ENCODE measurements at regions not wholly inside any gene's neighbourhood (a gene's known extent, or its start where the extent isn't known, plus 50 kb on each side); places are given as distances from the start of the nearest gene placed in this dataset.

GRCh38 chr6:145081677-145082076 is 653.6 kb downstream of the EPM2A start:
- TF ChIP-seq CTCF (IDR thresholded peaks at IDR 0.05) (no peak), POLR2A (IDR thresholded peaks at IDR 0.05) (no peak)
